ENCODE measurements at regions not wholly inside any gene's neighbourhood (a gene's known extent, or its start where the extent isn't known, plus 50 kb on each side); places are given as distances from the start of the nearest gene placed in this dataset.

GRCh38 chr3:166060789-166061479, 223.7 kb upstream of the BCHE start:
- TF ChIP-seq CTCF (IDR thresholded peaks at IDR 0.05) (no peak), POLR2A (IDR thresholded peaks at IDR 0.05) (no peak)

Measured in body of pancreas (tissue), 4 donors.